H9 (cell line): ENCODE measurements at regions not wholly inside any gene's neighbourhood (a gene's known extent, or its start where the extent isn't known, plus 50 kb on each side); places are given as distances from the start of the nearest gene placed in this dataset.

Experiments used
- DNase-seq: peaks from one replicate; pipeline ENCODE4 v3.0.0-alpha.2; 2017
- H2AFZ ChIP-seq: one replicate; pipeline ENCODE4 v1.6.1; 2013; ENCODE audit warnings: mild to moderate bottlenecking, low read length, control low read depth, moderate library complexity
- H2AK5ac ChIP-seq: 2 replicates; pipeline ENCODE4 v1.6.1; 2013; ENCODE audit warnings: low read length, control low read depth, mixed read lengths; ENCODE audit not compliant: insufficient read length
- H2BK120ac ChIP-seq: one replicate; pipeline ENCODE4 v1.6.1; 2013; ENCODE audit warnings: low read depth, mild to moderate bottlenecking, low read length, control low read depth, inconsistent platforms; ENCODE audit not compliant: poor library complexity, severe bottlenecking
- H2BK12ac ChIP-seq: 2 replicates; pipeline ENCODE4 v1.6.1; 2013; ENCODE audit warnings: low read length, control low read depth, mixed read lengths, low read depth; ENCODE audit not compliant: insufficient read length
- H2BK15ac ChIP-seq: 2 replicates; pipeline ENCODE4 v1.6.1; 2013; ENCODE audit warnings: low read depth, low read length, control low read depth
- H2BK20ac ChIP-seq: one replicate; pipeline ENCODE4 v1.6.1; 2013; ENCODE audit warnings: low read depth, mild to moderate bottlenecking, low read length, control low read depth, inconsistent platforms; ENCODE audit not compliant: poor library complexity, severe bottlenecking
- H2BK5ac ChIP-seq: 2 replicates; pipeline ENCODE4 v1.6.1; 2013; ENCODE audit warnings: low read length, control low read depth, mixed read lengths; ENCODE audit not compliant: insufficient read length
- H3K14ac ChIP-seq: 2 replicates; pipeline ENCODE4 v1.6.1; 2013; ENCODE audit warnings: low read length, control low read depth; ENCODE audit not compliant: insufficient read depth
- H3K18ac ChIP-seq: 2 replicates; pipeline ENCODE4 v1.6.1; 2013; ENCODE audit warnings: low read depth, mild to moderate bottlenecking, mixed read lengths, low read length, control low read depth; ENCODE audit not compliant: insufficient read length
- H3K23ac ChIP-seq: 2 replicates; pipeline ENCODE4 v1.6.1; 2013; ENCODE audit warnings: low read length, control low read depth, mixed read lengths, low read depth; ENCODE audit not compliant: insufficient read length
- H3K23me2 ChIP-seq: 2 replicates; pipeline ENCODE4 v1.6.1; 2013; ENCODE audit warnings: low read depth, mild to moderate bottlenecking, mixed read lengths, low read length, control low read depth; ENCODE audit not compliant: insufficient read length, poor library complexity, severe bottlenecking
- H3K27ac ChIP-seq: 2 replicates; pipeline ENCODE4 v1.5.1; 2013; ENCODE audit warnings: low read length, control low read depth, mixed read lengths, low read depth; ENCODE audit not compliant: insufficient read length
- H3K27me3 ChIP-seq: 2 replicates; pipeline ENCODE4 v1.6.1; 2013; ENCODE audit warnings: low read length, control low read depth, inconsistent platforms; ENCODE audit not compliant: insufficient read depth
- H3K4ac ChIP-seq: 2 replicates; pipeline ENCODE4 v1.6.1; 2013; ENCODE audit warnings: low read depth, mild to moderate bottlenecking, control low read depth, inconsistent platforms, low read length, moderate library complexity
- H3K4me1 ChIP-seq: 2 replicates; pipeline ENCODE4 v1.6.1; 2013; ENCODE audit warnings: low read length, control low read depth, inconsistent platforms; ENCODE audit not compliant: insufficient read depth
- H3K4me2 ChIP-seq: 2 replicates; pipeline ENCODE4 v1.6.1; 2013; ENCODE audit warnings: low read length, control low read depth, mixed read lengths; ENCODE audit not compliant: insufficient read length, insufficient read depth
- H3K56ac ChIP-seq: 2 replicates; pipeline ENCODE4 v1.6.1; 2013; ENCODE audit warnings: low read depth, mild to moderate bottlenecking, mixed read lengths, low read length, control low read depth; ENCODE audit not compliant: insufficient read length
- H3K79me1 ChIP-seq: 2 replicates; pipeline ENCODE4 v1.6.1; 2013; ENCODE audit warnings: low read depth, mild to moderate bottlenecking, moderate library complexity, low read length, control low read depth, inconsistent platforms; ENCODE audit not compliant: insufficient read depth, poor library complexity, severe bottlenecking
- H3K79me2 ChIP-seq: 2 replicates; pipeline ENCODE4 v1.6.1; 2013; ENCODE audit warnings: low read length, control low read depth, inconsistent platforms; ENCODE audit not compliant: insufficient read depth
- H3K9ac ChIP-seq: 2 replicates; pipeline ENCODE4 v1.6.1; 2013; ENCODE audit warnings: low read length, control low read depth, mixed read lengths; ENCODE audit not compliant: insufficient read length; ENCODE audit errors: extremely low read depth
- H3K9me3 ChIP-seq: one replicate; pipeline ENCODE4 v1.6.1; 2013; ENCODE audit warnings: low read depth, low read length, inconsistent platforms; ENCODE audit not compliant: control insufficient read depth
- H3T11ph ChIP-seq: one replicate; pipeline ENCODE4 v1.6.1; 2013; ENCODE audit warnings: mild to moderate bottlenecking, low read length, control low read depth, inconsistent platforms
- H4K20me1 ChIP-seq: one replicate; pipeline ENCODE4 v1.6.1; 2013; ENCODE audit not compliant: control insufficient read depth, insufficient read length, insufficient read depth
- H4K5ac ChIP-seq: 2 replicates; pipeline ENCODE4 v1.6.1; 2013; ENCODE audit warnings: low read depth, mild to moderate bottlenecking, mixed read lengths, low read length, control low read depth; ENCODE audit not compliant: insufficient read length
- H4K8ac ChIP-seq: replicated peaks from 2 replicates; pipeline ENCODE4 v1.6.1; 2013; ENCODE audit warnings: low read length, control low read depth, mixed read lengths, low read depth; ENCODE audit not compliant: insufficient read length
- H4K91ac ChIP-seq: 2 replicates; pipeline ENCODE4 v1.6.1; 2013; ENCODE audit warnings: low read depth, mild to moderate bottlenecking, moderate library complexity, mixed read lengths, low read length, control low read depth; ENCODE audit not compliant: insufficient read length
- H3K27ac Mint-ChIP-seq, 3 experiments: 2 replicates in 2 of 3; 3 replicates in 1 of 3; pipeline ENCODE4 v1.8.0; 2020 to 2021; ENCODE audit warnings: mixed read lengths in 3 of 3, mild to moderate bottlenecking in 1 of 3, moderate library complexity in 1 of 3
- H3K27me3 Mint-ChIP-seq: 2 replicates; pipeline ENCODE4 v1.8.0; 2021; ENCODE audit warnings: low read depth, mild to moderate bottlenecking, moderate library complexity, mixed read lengths
- H3K36me3 Mint-ChIP-seq, 3 experiments: 2 replicates in 2 of 3; 3 replicates in 1 of 3; pipeline ENCODE4 v1.8.0; 2020 to 2021; ENCODE audit warnings: low read depth in 3 of 3, mixed read lengths in 3 of 3; ENCODE audit not compliant: insufficient read depth in 1 of 3
- H3K4me1 Mint-ChIP-seq, 2 experiments: 2 replicates each; pipeline ENCODE4 v1.8.0; 2020; ENCODE audit warnings: mixed read lengths in 2 of 2
- H3K4me3 Mint-ChIP-seq, 2 experiments: 2 replicates in 1 of 2; 3 replicates in 1 of 2; pipeline ENCODE4 v1.8.0; 2020 to 2021; ENCODE audit warnings: mild to moderate bottlenecking in 2 of 2, mixed read lengths in 2 of 2, moderate library complexity in 1 of 2
- H3K9me3 Mint-ChIP-seq, 2 experiments: 2 replicates in 1 of 2; 3 replicates in 1 of 2; pipeline ENCODE4 v1.8.0; 2020; ENCODE audit warnings: mild to moderate bottlenecking in 2 of 2, mixed read lengths in 2 of 2, moderate library complexity in 1 of 2
- CTCF ChIP-seq: fragments of 200-600 bp; sonication (generic); conservative IDR thresholded peaks from 3 replicates; pipeline ENCODE4 v1.8.0; 2021; ENCODE audit warnings: antibody characterized with exemption, mild to moderate bottlenecking
- WGBS: extraction: QIAGEN DNeasy Blood & Tissue Kit; methylation state at CpG from one replicate; pipeline ENCODE4 v1.1.7; 2013; ENCODE audit warnings: missing lambda C conversion rate, low lambda C conversion rate, mixed read lengths; ENCODE audit not compliant: insufficient read length; ENCODE audit errors: extremely low coverage; 5-methylcytosine and 5-hydroxymethylcytosine counted together

GRCh38 chr4:96120206-96120605 is 280.3 kb downstream of the PDHA2 start:
- no peak overlapping the region for H2BK12ac ChIP-seq
- H3K4ac ChIP-seq, result no peak overlapping the region
- no peaks in the 10 kb centered on the region for H3K27me3 ChIP-seq
- no peak overlapping the region for H3K27ac ChIP-seq
- no peaks in the 10 kb centered on the region for H3K23me2 ChIP-seq
- no peak overlapping the region for H2AFZ ChIP-seq
- no peak overlapping the region for H2BK15ac ChIP-seq
- no peaks in the 10 kb centered on the region for H4K20me1 ChIP-seq
- no peak overlapping the region for H4K5ac ChIP-seq
- no peak for TF ChIP-seq CTCF
- H3K9me3 ChIP-seq, result no peaks in the 10 kb centered on the region
- no peak overlapping the region for H3K9ac ChIP-seq
- no peaks in the 10 kb centered on the region for H3K4me1 ChIP-seq
- Mint-ChIP-seq H3K4me3 (no peak overlapping the region), H3K36me3 (peaks cover 0 to 6% (median 3%) of the 10 kb centered on the region in 3 experiments; a peak in 3 of 7 replicates), H3K27me3 (no peaks in the 10 kb centered on the region), H3K4me1 (no peaks in the 10 kb centered on the region), H3K27ac (no peak overlapping the region), H3K9me3 (peaks cover 0 to 6% of the 10 kb centered on the region in 2 experiments; a peak in 3 of 5 replicates)
- no peak overlapping the region for H3K18ac ChIP-seq
- H3K79me2 ChIP-seq, result no peaks in the 10 kb centered on the region
- H2BK120ac ChIP-seq, result no peak overlapping the region
- WGBS, result no CpG with 5 or more reads among the region's 1 CpG
- H3T11ph ChIP-seq, result no peak overlapping the region
- no peak overlapping the region for H2BK20ac ChIP-seq
- no peak overlapping the region for H3K14ac ChIP-seq
- H2AK5ac ChIP-seq, result no peak overlapping the region
- no peak overlapping the region for H3K23ac ChIP-seq
- no peak overlapping the region for H3K56ac ChIP-seq
- no peak overlapping the region for H2BK5ac ChIP-seq
- no peak overlapping the region for H3K4me2 ChIP-seq
- H3K79me1 ChIP-seq, result no peaks in the 10 kb centered on the region
- DNase-seq, result no peak
- no peak overlapping the region for H4K91ac ChIP-seq
- H4K8ac ChIP-seq, result no peak overlapping the region
